ENCODE measurements at regions not wholly inside any gene's neighbourhood (a gene's known extent, or its start where the extent isn't known, plus 50 kb on each side); places are given as distances from the start of the nearest gene placed in this dataset.
A peak's percentile ranks its signal among the peaks of the same experiment; 100 is the strongest.

DNA sequence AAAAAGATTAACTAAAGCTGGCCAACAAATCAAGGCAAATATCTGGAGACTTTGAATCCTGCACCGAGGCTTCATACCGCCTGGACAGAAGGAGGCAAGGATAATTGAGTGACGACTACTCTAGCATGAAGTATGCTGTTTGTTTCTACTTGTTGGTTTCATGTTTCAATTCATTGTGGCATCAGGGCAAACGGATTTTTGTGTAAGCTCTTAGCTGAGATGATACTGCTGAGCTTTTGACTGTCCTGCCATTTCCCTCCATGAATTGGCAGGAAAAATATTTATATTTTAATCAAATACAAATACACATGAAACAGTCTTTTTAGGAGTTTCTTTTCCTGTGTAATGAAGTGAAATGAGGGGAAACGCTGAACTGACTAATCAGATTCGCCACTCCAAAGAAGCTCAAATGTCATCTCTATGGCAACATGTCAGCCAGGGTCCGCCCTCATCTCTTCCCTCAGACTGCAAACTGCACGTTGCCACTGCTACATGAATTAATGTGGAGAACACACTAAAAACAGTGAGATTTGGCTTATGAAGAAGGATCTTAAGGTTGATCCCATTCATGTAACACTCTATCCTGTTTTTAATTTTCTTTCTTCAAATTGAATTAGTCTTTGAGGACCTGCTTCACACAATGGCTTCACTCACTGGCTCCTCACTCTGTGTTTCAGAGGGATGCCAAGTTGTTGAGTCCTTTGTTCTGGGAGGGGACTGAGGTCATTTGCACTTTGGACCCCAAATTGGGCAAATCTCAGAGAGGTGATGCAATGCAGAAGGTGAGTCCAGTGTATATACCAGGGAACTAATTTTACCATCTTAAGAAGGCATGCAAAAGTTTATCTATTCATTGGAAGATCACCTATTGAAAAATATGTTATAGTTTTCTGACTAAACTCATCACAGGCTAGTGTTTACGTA, 149.6 kb upstream of the MID1 start:
- Histone ChIP-seq H3K4me1 (peaks cover 9% of the 10 kb centered on the region), H4K20me1 (ENCODE audit: low read depth) (no peaks in the 10 kb centered on the region), H3K9ac (no peak overlapping the region), H3K36me3 (no peaks in the 10 kb centered on the region), H3K27me3 (no peaks in the 10 kb centered on the region), H3K79me2 (ENCODE audit: low read depth) (no peaks in the 10 kb centered on the region), H3K4me2 (peak overlapping the region; percentile 68), H2AFZ (replicated peaks) (no peak overlapping the region), H3K27ac (peak overlapping the region; percentile 73), H3K4me3 (peak overlapping the region; percentile 36), H3K9me3 (ENCODE audit: low read depth) (no peaks in the 10 kb centered on the region), H3F3A (ENCODE audit: low read depth) (peaks cover 9% of the 10 kb centered on the region)
- Mint-ChIP-seq H3K4me1 (peaks cover 22% of the 10 kb centered on the region), H3K4me3 (peak overlapping the region; percentile 80), H3K27me3 (ENCODE audit: insufficient read depth, low read depth) (peaks cover 3% of the 10 kb centered on the region), H3K36me3 (peaks cover 3% of the 10 kb centered on the region), H3K9me3 (peaks cover 8% of the 10 kb centered on the region), H3K27ac (peak overlapping the region; percentile 100)
- TF ChIP-seq CTCF (IDR thresholded peaks at IDR 0.05) (no peak), EZH2phosphoT487 (IDR thresholded peaks at IDR 0.05) (no peak), EZH2 (IDR thresholded peaks at IDR 0.05) (no peak)
- DNase-seq (ENCODE audit: low spot score) = peak; percentile 53

DNA sequence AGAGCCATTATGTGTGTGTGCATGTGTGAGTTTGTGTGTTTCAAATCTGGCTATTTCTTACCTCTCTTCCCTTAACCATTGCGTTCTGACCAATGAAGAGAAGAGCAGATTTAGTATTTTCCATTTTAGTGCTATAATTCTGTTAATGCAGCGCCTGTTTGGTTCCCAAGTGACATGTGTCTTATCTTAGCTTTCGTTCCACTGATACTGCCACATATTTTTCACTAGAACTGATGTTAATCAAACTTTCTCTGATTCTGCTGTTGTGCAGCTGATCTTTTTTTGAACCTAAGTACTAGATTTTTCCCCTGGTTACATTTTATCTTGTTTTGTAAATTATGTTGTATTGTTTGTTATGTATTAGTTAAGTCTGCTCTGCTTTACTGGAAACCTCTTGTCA, 152.9 kb upstream of the MID1 start:
- Mint-ChIP-seq H3K4me3 (no peak overlapping the region), H3K27me3 (ENCODE audit: insufficient read depth, low read depth) (peaks cover 3% of the 10 kb centered on the region), H3K4me1 (peaks cover 23% of the 10 kb centered on the region), H3K27ac (no peak overlapping the region), H3K36me3 (peaks cover 4% of the 10 kb centered on the region), H3K9me3 (peaks cover 8% of the 10 kb centered on the region)
- Histone ChIP-seq H3K79me2 (ENCODE audit: low read depth) (no peaks in the 10 kb centered on the region), H4K20me1 (ENCODE audit: low read depth) (no peaks in the 10 kb centered on the region), H2AFZ (replicated peaks) (no peak overlapping the region), H3F3A (ENCODE audit: low read depth) (peaks cover 9% of the 10 kb centered on the region), H3K4me2 (no peak overlapping the region), H3K4me1 (peaks cover 7% of the 10 kb centered on the region), H3K9me3 (ENCODE audit: low read depth) (no peaks in the 10 kb centered on the region), H3K9ac (no peak overlapping the region), H3K27me3 (no peaks in the 10 kb centered on the region), H3K4me3 (no peak overlapping the region), H3K27ac (no peak overlapping the region), H3K36me3 (no peaks in the 10 kb centered on the region)
- no peak for DNase-seq (ENCODE audit: low spot score)
- TF ChIP-seq EZH2phosphoT487 (IDR thresholded peaks at IDR 0.05) (no peak), EZH2 (IDR thresholded peaks at IDR 0.05) (no peak), CTCF (IDR thresholded peaks at IDR 0.05) (no peak)

DNA sequence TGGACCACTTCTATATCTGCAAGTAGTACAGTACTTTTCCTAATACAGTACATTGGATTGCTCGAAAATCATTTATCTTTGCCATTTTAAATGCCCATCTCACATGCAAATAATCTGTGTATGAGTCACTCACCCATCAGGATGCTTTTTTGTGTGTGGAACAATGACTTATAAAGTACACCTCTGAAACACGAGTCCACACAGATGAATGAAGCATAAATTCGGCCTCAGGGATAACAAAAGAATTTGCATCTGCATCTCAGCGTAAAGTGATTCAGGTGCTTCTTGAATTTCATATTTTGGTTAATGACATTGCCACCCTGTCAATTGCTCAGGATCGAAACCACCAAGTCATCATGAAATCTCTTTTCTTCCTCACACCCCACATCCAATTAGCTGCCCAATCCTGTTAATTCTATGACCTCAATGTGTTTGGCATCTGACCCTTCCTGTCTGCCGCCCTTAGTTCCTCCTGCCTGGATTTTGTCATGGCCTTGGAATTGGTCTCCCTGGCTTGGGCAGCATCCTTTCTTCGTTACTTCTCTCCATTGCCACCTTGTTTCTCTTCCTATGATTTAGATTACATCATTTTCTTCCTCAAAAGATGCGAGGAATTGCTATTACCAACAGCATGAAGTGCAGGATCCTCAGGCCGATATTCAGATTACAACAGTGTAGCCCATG, 161.6 kb upstream of the MID1 start:
- Mint-ChIP-seq H3K4me1 (no peaks in the 10 kb centered on the region), H3K4me3 (no peak overlapping the region), H3K27me3 (ENCODE audit: insufficient read depth, low read depth) (no peaks in the 10 kb centered on the region), H3K9me3 (peaks cover 10% of the 10 kb centered on the region), H3K36me3 (peaks cover 8% of the 10 kb centered on the region), H3K27ac (no peak overlapping the region)
- Histone ChIP-seq H3K36me3 (no peaks in the 10 kb centered on the region), H3K9me3 (ENCODE audit: low read depth) (no peaks in the 10 kb centered on the region), H3K27ac (no peak overlapping the region), H3K79me2 (ENCODE audit: low read depth) (no peaks in the 10 kb centered on the region), H3K4me3 (no peak overlapping the region), H3K4me2 (no peak overlapping the region), H3F3A (ENCODE audit: low read depth) (no peaks in the 10 kb centered on the region), H3K4me1 (no peaks in the 10 kb centered on the region), H2AFZ (replicated peaks) (no peak overlapping the region), H3K9ac (no peak overlapping the region), H4K20me1 (ENCODE audit: low read depth) (no peaks in the 10 kb centered on the region), H3K27me3 (no peaks in the 10 kb centered on the region)
- TF ChIP-seq CTCF (IDR thresholded peaks at IDR 0.05) (no peak), EZH2phosphoT487 (IDR thresholded peaks at IDR 0.05) (no peak), EZH2 (IDR thresholded peaks at IDR 0.05) (no peak)
- no peak for DNase-seq (ENCODE audit: low spot score)

Measured in neural progenitor cell (in vitro differentiated cells).